Gastrocnemius medialis (tissue), 4 donors: ENCODE measurements at regions not wholly inside any gene's neighbourhood (a gene's known extent, or its start where the extent isn't known, plus 50 kb on each side); places are given as distances from the start of the nearest gene placed in this dataset.

Experiments
- CTCF ChIP-seq, 5 experiments: fragments of 450-650 bp in 3 of 5; fragments of 200-600 bp in 2 of 5; sonication (generic) in 2 of 5; IDR thresholded peaks in 4 of 5; conservative IDR thresholded peaks in 1 of 5; 1 replicate in 4 of 5; 2 replicates in 1 of 5; pipeline ENCODE4 v1.5.1; 2016 to 2019; ENCODE audit warnings: antibody characterized with exemption in 5 of 5, mild to moderate bottlenecking in 3 of 5, moderate library complexity in 3 of 5
- POLR2A ChIP-seq, 2 donors: fragments of 450-650 bp; IDR thresholded peaks; one replicate each; pipeline ENCODE4 v1.6.1; 2017; ENCODE audit warnings: antibody characterized with exemption in 2 of 2, mild to moderate bottlenecking in 2 of 2, moderate library complexity in 2 of 2

DNA sequence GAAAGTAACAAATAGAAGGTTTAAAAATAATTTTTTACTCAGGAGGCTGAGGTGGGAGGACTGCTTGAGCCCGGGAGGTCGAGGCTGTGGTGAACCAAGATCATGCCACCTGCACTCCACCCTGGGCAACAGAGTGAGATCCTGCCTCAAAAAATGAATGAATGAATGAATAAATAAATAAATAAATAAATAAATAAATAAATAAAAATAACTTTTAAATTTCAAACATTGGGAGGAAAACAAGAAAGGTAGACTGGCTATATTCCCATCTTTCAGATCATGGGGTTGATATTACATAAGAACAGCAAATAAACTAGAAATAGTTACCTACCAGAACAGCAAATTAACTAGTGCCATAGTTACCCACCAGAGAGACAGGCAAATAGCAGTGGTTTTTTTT, 75.7 kb downstream of the LHX2 start:
- no peak for TF ChIP-seq CTCF (IDR thresholded peaks at IDR 0.05 in 4 of 5, conservative IDR thresholded peaks at IDR 0.05 in 1 of 5)
- no peak for TF ChIP-seq POLR2A (IDR thresholded peaks at IDR 0.05)
